ENCODE measurements at regions not wholly inside any gene's neighbourhood (a gene's known extent, or its start where the extent isn't known, plus 50 kb on each side); places are given as distances from the start of the nearest gene placed in this dataset.
"Not testable (repeated sequence)": the region's sequence is repeated elsewhere in the genome, so short reads cannot be mapped to it uniquely, and the experiment has no call there.

DNA sequence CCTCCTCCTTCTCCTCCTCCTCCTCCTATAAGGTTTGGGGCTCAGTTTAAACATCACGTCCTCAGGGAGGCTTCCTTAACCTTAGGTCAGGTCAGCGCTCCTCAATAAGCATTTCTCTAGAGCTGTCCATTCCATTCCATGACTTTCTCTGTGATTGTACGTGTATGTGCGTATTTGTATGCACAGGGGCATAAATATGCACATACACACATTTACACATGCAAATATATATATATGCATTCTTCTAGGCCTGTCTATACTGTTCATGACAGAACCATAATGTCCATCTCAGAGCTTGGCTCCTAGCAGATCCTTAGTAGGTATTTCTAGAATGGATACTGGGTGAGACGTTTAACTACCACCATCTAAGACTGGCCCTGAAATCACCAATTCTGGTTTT is 258.6 kb downstream of the STIM2 start:
- H3K36me3 ChIP-seq: no peaks in the 10 kb centered on the region
- H3K27me3 ChIP-seq (ENCODE audit: low read depth): peaks cover 5% of the 10 kb centered on the region
- intact Hi-C loops (cut with micrococcal nuclease): no loop called here
- no peak overlapping the region for H3K4me3 ChIP-seq
- H3K27ac ChIP-seq (replicated peaks): no peak overlapping the region
- H3K4me1 ChIP-seq: no peaks in the 10 kb centered on the region
- H3K9me3 ChIP-seq (replicated peaks): no peaks in the 10 kb centered on the region
- TF ChIP-seq, protein P1, sequence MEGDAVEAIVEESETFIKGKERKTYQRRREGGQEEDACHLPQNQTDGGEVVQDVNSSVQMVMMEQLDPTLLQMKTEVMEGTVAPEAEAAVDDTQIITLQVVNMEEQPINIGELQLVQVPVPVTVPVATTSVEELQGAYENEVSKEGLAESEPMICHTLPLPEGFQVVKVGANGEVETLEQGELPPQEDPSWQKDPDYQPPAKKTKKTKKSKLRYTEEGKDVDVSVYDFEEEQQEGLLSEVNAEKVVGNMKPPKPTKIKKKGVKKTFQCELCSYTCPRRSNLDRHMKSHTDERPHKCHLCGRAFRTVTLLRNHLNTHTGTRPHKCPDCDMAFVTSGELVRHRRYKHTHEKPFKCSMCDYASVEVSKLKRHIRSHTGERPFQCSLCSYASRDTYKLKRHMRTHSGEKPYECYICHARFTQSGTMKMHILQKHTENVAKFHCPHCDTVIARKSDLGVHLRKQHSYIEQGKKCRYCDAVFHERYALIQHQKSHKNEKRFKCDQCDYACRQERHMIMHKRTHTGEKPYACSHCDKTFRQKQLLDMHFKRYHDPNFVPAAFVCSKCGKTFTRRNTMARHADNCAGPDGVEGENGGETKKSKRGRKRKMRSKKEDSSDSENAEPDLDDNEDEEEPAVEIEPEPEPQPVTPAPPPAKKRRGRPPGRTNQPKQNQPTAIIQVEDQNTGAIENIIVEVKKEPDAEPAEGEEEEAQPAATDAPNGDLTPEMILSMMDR (IDR thresholded peaks at IDR 0.05; ENCODE audit: borderline replicate concordance): no peak
- no peak for DNase-seq

DNA sequence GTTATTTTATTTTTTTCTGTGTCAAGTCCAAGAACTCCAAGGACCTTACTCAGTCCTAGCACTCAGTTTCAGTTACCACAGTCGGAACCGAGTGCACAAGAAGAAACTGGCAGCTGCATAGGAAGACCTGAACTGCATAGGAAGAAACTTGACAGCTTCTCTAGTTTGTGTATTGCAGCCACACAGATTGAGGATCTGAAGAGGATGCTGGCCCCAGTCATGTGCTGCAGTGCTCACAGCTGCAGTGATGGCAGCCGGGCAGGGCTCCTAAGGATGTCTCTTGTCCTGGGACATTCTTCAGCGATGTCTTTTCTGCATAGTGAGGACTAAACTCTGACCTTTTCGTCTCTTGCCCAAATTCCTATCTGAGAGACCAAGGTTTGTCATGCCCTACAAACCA is 261.2 kb downstream of the STIM2 start:
- Histone ChIP-seq H3K27me3 (ENCODE audit: low read depth) (peaks cover 5% of the 10 kb centered on the region), H3K4me3 (no peak overlapping the region), H3K4me1 (no peaks in the 10 kb centered on the region), H3K9me3 (replicated peaks) (no peaks in the 10 kb centered on the region), H3K36me3 (no peaks in the 10 kb centered on the region), H3K27ac (replicated peaks) (no peak overlapping the region)
- TF ChIP-seq, protein P1 (IDR thresholded peaks at IDR 0.05; ENCODE audit: borderline replicate concordance): no peak
- intact Hi-C loops (cut with micrococcal nuclease): no loop called here
- no peak for DNase-seq

GRCh38 chr4:27123123-27123768 is 262.6 kb downstream of the STIM2 start:
- intact Hi-C loops (cut with micrococcal nuclease): no loop called here
- H3K27me3 ChIP-seq (ENCODE audit: low read depth): peaks cover 7% of the 10 kb centered on the region
- no peak overlapping the region for H3K27ac ChIP-seq (replicated peaks)
- no peaks in the 10 kb centered on the region for H3K4me1 ChIP-seq
- H3K4me3 ChIP-seq: no peak overlapping the region
- H3K36me3 ChIP-seq: no peaks in the 10 kb centered on the region
- TF ChIP-seq, protein P1 (IDR thresholded peaks at IDR 0.05; ENCODE audit: borderline replicate concordance): no peak
- H3K9me3 ChIP-seq (replicated peaks): no peaks in the 10 kb centered on the region
- no peak for DNase-seq

DNA sequence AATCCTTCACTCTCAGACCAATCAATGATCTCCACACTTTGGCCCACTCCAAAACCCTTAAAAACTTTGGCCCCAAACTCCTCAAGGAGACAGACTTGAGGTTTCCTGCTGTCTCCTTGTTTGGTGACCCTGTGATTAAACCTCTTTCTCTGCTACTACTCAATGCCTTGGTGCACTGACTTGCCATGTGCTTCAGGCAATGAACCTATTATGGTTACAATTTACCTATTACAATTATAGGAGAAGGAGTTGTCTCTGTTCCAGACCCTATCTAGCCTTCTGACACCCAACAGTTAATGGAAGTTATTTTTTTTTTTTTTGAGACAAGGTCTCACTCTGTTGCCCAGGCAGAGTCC is 263.1 kb downstream of the STIM2 start:
- Histone ChIP-seq H3K27me3 (ENCODE audit: low read depth) (peaks cover 6% of the 10 kb centered on the region), H3K9me3 (replicated peaks) (no peaks in the 10 kb centered on the region), H3K4me3 (no peak overlapping the region), H3K4me1 (no peaks in the 10 kb centered on the region), H3K27ac (replicated peaks) (no peak overlapping the region), H3K36me3 (no peaks in the 10 kb centered on the region)
- TF ChIP-seq, protein P1 (IDR thresholded peaks at IDR 0.05; ENCODE audit: borderline replicate concordance): no peak
- intact Hi-C loops (cut with micrococcal nuclease): no loop called here
- no peak for DNase-seq

DNA sequence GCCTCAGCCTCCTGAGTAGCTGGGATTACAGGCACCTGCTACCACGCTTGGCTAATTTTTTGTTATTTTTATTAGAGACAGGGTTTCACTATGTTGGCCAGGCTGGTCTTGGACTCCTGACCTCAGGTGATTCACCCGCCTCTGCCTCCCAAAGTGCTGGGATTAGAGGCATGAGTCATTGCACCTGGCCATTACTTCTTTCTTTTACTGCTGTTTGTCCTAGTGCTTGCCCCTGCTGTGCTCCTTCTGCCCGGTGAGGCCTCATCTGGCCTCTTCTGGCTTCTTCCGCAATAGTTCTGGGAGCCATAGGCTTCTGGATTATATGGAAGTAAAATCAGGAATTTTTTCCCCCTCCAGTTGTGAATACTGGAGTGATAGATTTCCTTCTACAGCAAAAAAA is 266.3 kb downstream of the STIM2 start:
- H3K27me3 ChIP-seq (ENCODE audit: low read depth); H3K4me1 ChIP-seq; H3K36me3 ChIP-seq; intact Hi-C loops (cut with micrococcal nuclease); H3K9me3 ChIP-seq (replicated peaks); H3K4me3 ChIP-seq; DNase-seq; H3K27ac ChIP-seq (replicated peaks): not testable (repeated sequence)

DNA sequence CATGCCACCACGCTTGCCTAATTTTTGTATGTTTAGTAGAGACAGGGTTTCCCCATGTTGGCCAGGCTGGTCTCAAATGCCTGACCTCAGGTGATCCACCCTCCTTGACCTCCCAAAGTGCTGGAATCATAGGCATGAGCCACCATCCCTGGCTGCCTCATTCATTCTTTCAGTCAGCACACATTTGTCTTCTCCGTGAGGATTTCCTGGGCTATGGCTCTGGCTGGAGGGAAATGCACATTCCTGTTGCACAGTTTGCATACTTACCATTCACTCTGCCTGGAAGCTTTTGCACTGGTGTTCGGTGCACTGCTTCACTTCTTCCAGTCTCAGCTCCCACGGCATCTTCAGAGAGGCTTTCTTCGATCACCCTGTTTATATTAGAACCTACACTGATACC is 267.8 kb downstream of the STIM2 start:
- Histone ChIP-seq H3K4me1 (no peaks in the 10 kb centered on the region), H3K4me3 (no peak overlapping the region), H3K9me3 (replicated peaks) (no peaks in the 10 kb centered on the region), H3K27me3 (ENCODE audit: low read depth) (peaks cover 4% of the 10 kb centered on the region), H3K27ac (replicated peaks) (no peak overlapping the region), H3K36me3 (no peaks in the 10 kb centered on the region)
- intact Hi-C loops (cut with micrococcal nuclease): no loop called here
- TF ChIP-seq, protein P1 (IDR thresholded peaks at IDR 0.05; ENCODE audit: borderline replicate concordance): no peak
- no peak for DNase-seq
